SK-N-SH (cell line): ENCODE measurements at regions not wholly inside any gene's neighbourhood (a gene's known extent, or its start where the extent isn't known, plus 50 kb on each side); places are given as distances from the start of the nearest gene placed in this dataset.

Experiments used
- CTCF ChIA-PET: fragments of 300-600, 350-600 bp; formaldehyde crosslinking; extraction: SDS; loops from one replicate; lab custom pipeline; 2021; lab: Yijun Ruan, JAX
- POLR2A ChIA-PET: fragments of 350-600 bp; sonication (Branson Sonifier 250); formaldehyde crosslinking; extraction: SDS; loops from one replicate; lab custom pipeline; 2020; ENCODE audit warnings: antibody characterized with exemption, inconsistent platforms; lab: Yijun Ruan, JAX
- DNase-seq: peaks from one replicate; pipeline ENCODE4 v3.0.0; 2012
- H2AFZ ChIP-seq: fragments of 200-600 bp; sonication (generic); 2 replicates; pipeline ENCODE4 v1.8.1; 2016; ENCODE audit warnings: antibody characterized with exemption, mild to moderate bottlenecking, low read depth
- H3F3A ChIP-seq: fragments of 200-600 bp; sonication (generic); replicated peaks from 2 replicates; pipeline ENCODE3; 2016; ENCODE audit warnings: antibody characterized with exemption, mild to moderate bottlenecking; ENCODE audit not compliant: insufficient read depth
- H3K27ac ChIP-seq, 2 experiments: fragments of 200-500 bp in 1 of 2; fragments of 200-600 bp in 1 of 2; sonication (Bioruptor generic) in 1 of 2; sonication (generic), shearing (Covaris generic) in 1 of 2; 2 replicates each; pipeline versions ENCODE4 v1.5.1 to v1.6.1; 2014 to 2016; ENCODE audit warnings: low read depth in 2 of 2, inconsistent platforms in 1 of 2, low read length in 1 of 2, mild to moderate bottlenecking in 1 of 2, mixed read lengths in 1 of 2
- H3K27me3 ChIP-seq: fragments of 200-600 bp; sonication (generic), shearing (Covaris generic); 2 replicates; pipeline ENCODE4 v1.6.1; 2016; ENCODE audit warnings: mixed run types; ENCODE audit not compliant: insufficient read depth
- H3K36me3 ChIP-seq, 2 experiments: fragments of 200-500 bp in 1 of 2; fragments of 200-600 bp in 1 of 2; sonication (Bioruptor generic) in 1 of 2; sonication (generic) in 1 of 2; replicated peaks in 1 of 2; 2 replicates each; pipeline versions ENCODE3 to v1.5.1; 2014 to 2016; ENCODE audit warnings: low read length in 1 of 2, mild to moderate bottlenecking in 1 of 2; ENCODE audit not compliant: insufficient read depth in 2 of 2, control insufficient read depth in 1 of 2
- H3K4me1 ChIP-seq, 2 experiments: fragments of 200-500 bp in 1 of 2; fragments of 200-600 bp in 1 of 2; sonication (Bioruptor generic) in 1 of 2; sonication (generic), shearing (Covaris generic) in 1 of 2; 2 replicates each; pipeline versions ENCODE4 v1.5.1 to v1.6.1; 2014 to 2016; ENCODE audit warnings: low read depth in 1 of 2, low read length in 1 of 2, mixed run types in 1 of 2; ENCODE audit not compliant: insufficient read depth in 2 of 2, control insufficient read depth in 1 of 2
- H3K4me2 ChIP-seq: fragments of 200-600 bp; sonication (generic), shearing (Covaris generic); 2 replicates; pipeline ENCODE4 v1.6.1; 2017; ENCODE audit warnings: mixed run types
- H3K4me3 ChIP-seq, 2 experiments: fragments of 200-500 bp in 1 of 2; fragments of 200-600 bp in 1 of 2; sonication (Bioruptor generic) in 1 of 2; sonication (generic), shearing (Covaris generic) in 1 of 2; 2 replicates each; pipeline versions ENCODE4 v1.5.1 to v1.8.1; 2014 to 2016; ENCODE audit warnings: low read depth in 2 of 2, inconsistent platforms in 1 of 2, low read length in 1 of 2, mild to moderate bottlenecking in 1 of 2, mixed read lengths in 1 of 2, moderate library complexity in 1 of 2
- H3K79me2 ChIP-seq: fragments of 200-600 bp; sonication (generic); 2 replicates; pipeline ENCODE4 v1.8.1; 2017; ENCODE audit warnings: mild to moderate bottlenecking; ENCODE audit not compliant: insufficient read depth
- H3K9ac ChIP-seq: fragments of 200-600 bp; sonication (generic); 2 replicates; pipeline ENCODE4 v1.6.1; 2017; ENCODE audit warnings: mixed run types
- H3K9me2 ChIP-seq: fragments of 200-600 bp; sonication (generic); 2 replicates; pipeline ENCODE4 v1.6.1; 2017; ENCODE audit warnings: mixed run types
- H3K9me3 ChIP-seq: fragments of 200-600 bp; sonication (generic); 2 replicates; pipeline ENCODE4 v1.6.1; 2017; ENCODE audit warnings: mixed run types, mild to moderate bottlenecking, moderate library complexity
- H4K20me1 ChIP-seq: fragments of 200-600 bp; sonication (generic); 2 replicates; pipeline ENCODE4 v1.6.1; 2017; ENCODE audit warnings: mild to moderate bottlenecking, mixed run types; ENCODE audit not compliant: insufficient read depth
- CHD2 ChIP-seq: fragments of 150-350 bp; IDR thresholded peaks from 2 replicates; pipeline ENCODE4 v1.6.1; 2018; ENCODE audit warnings: low read length; ENCODE audit not compliant: partially characterized antibody
- ELF1 ChIP-seq: IDR thresholded peaks from 2 replicates; pipeline ENCODE4 v1.4.0; 2012
- EP300 ChIP-seq, 2 experiments: IDR thresholded peaks; 2 replicates each; pipeline versions ENCODE4 v1.4.0 to v1.6.1; 2012; ENCODE audit warnings: borderline replicate concordance in 1 of 2, low read depth in 1 of 2, low read length in 1 of 2
- EZH2phosphoT487 ChIP-seq: fragments of 200-600 bp; sonication (generic); IDR thresholded peaks from 2 replicates; pipeline ENCODE4 v1.6.1; 2017; ENCODE audit warnings: low read depth, mixed run types, mild to moderate bottlenecking, antibody characterized with exemption, moderate library complexity, borderline replicate concordance
- FOSL2 ChIP-seq: IDR thresholded peaks from 2 replicates; pipeline ENCODE4 v1.4.0; 2012; ENCODE audit warnings: low read depth, mild to moderate bottlenecking, moderate library complexity, borderline replicate concordance
- FOXJ3 ChIP-seq: sonication (generic); formaldehyde crosslinking; IDR thresholded peaks from 2 replicates; pipeline ENCODE4 v1.5.1; 2020; ENCODE audit warnings: mild to moderate bottlenecking, missing genetic modification reagents
- FOXM1 ChIP-seq: IDR thresholded peaks from 2 replicates; pipeline ENCODE4 v1.4.0; 2012; ENCODE audit warnings: low read depth, mild to moderate bottlenecking
- GATA2 ChIP-seq: sonication (generic); formaldehyde crosslinking; IDR thresholded peaks from 2 replicates; pipeline ENCODE4 v1.5.0; 2020; ENCODE audit warnings: mild to moderate bottlenecking, missing genetic modification reagents
- MAX ChIP-seq: IDR thresholded peaks from 2 replicates; pipeline ENCODE4 v1.4.0; 2012; ENCODE audit warnings: low read depth
- MEF2A ChIP-seq: IDR thresholded peaks from 2 replicates; pipeline ENCODE4 v1.4.0; 2012; ENCODE audit warnings: low read depth, borderline replicate concordance
- MXI1 ChIP-seq: IDR thresholded peaks from 2 replicates; pipeline ENCODE4 v1.6.1; 2012; ENCODE audit warnings: mild to moderate bottlenecking, low read depth, low read length, improper control_type of control experiment
- NFIC ChIP-seq: IDR thresholded peaks from 2 replicates; pipeline ENCODE4 v1.4.0; 2012; ENCODE audit warnings: borderline replicate concordance
- NRF1 ChIP-seq: IDR thresholded peaks from 2 replicates; pipeline ENCODE4 v1.6.1; 2012; ENCODE audit warnings: low read depth, mild to moderate bottlenecking, low read length
- POLR2AphosphoS5 ChIP-seq: IDR thresholded peaks from 2 replicates; pipeline ENCODE4 v1.6.1; 2012; ENCODE audit warnings: low read depth, low read length
- RAD21 ChIP-seq: IDR thresholded peaks from 2 replicates; pipeline ENCODE4 v1.6.1; 2012; ENCODE audit warnings: mild to moderate bottlenecking, low read length
- RFX5 ChIP-seq: IDR thresholded peaks from 2 replicates; pipeline ENCODE4 v1.6.1; 2012; ENCODE audit warnings: mild to moderate bottlenecking, improper control_type of control experiment, low read length
- RXRA ChIP-seq: IDR thresholded peaks from 2 replicates; pipeline ENCODE4 v1.4.0; 2012; ENCODE audit warnings: low read depth, mild to moderate bottlenecking, borderline replicate concordance
- SIN3A ChIP-seq: IDR thresholded peaks from 2 replicates; pipeline ENCODE4 v1.6.1; 2012; ENCODE audit warnings: low read depth, mild to moderate bottlenecking, low read length, moderate library complexity, borderline replicate concordance
- SMC3 ChIP-seq: IDR thresholded peaks from 2 replicates; pipeline ENCODE4 v1.6.1; 2012; ENCODE audit warnings: low read depth, low read length, improper control_type of control experiment
- TAF1 ChIP-seq: IDR thresholded peaks from 2 replicates; pipeline ENCODE4 v1.6.1; 2012; ENCODE audit warnings: low read depth, mild to moderate bottlenecking, low read length, moderate library complexity, borderline replicate concordance
- TCF12 ChIP-seq: IDR thresholded peaks from 2 replicates; pipeline ENCODE4 v1.4.0; 2012
- TEAD4 ChIP-seq: IDR thresholded peaks from 2 replicates; pipeline ENCODE4 v1.4.0; 2012; ENCODE audit warnings: mild to moderate bottlenecking, borderline replicate concordance; ENCODE audit not compliant: insufficient read depth
- YY1 ChIP-seq: IDR thresholded peaks from 2 replicates; pipeline ENCODE4 v1.4.0; 2012; ENCODE audit warnings: low read depth, mild to moderate bottlenecking
- WGBS: methylation state at CpG from one replicate; pipeline ENCODE4 v1.1.6; 2017; ENCODE audit warnings: low lambda C conversion rate; 5-methylcytosine and 5-hydroxymethylcytosine counted together
- TF ChIP-seq, protein P1 (sequence below): fragments of 150-350 bp; IDR thresholded peaks from 2 replicates; pipeline ENCODE4 v1.6.1; 2016; ENCODE audit warnings: mild to moderate bottlenecking, low read depth, low read length
- TF ChIP-seq, protein P2 (sequence below): IDR thresholded peaks from 2 replicates; pipeline ENCODE4; 2012
- TF ChIP-seq, protein P3 (sequence below): fragments of 200-600 bp; sonication (generic); IDR thresholded peaks from 2 replicates; pipeline ENCODE4 v1.6.1; 2017; ENCODE audit warnings: antibody characterized with exemption, mild to moderate bottlenecking, moderate library complexity
- TF ChIP-seq, protein P4 (sequence below): IDR thresholded peaks from 2 replicates; pipeline ENCODE4 v1.4.0; 2012; ENCODE audit warnings: low read depth, borderline replicate concordance
- TF ChIP-seq, protein P5 (sequence below): fragments of 150-350 bp; IDR thresholded peaks from 2 replicates; pipeline ENCODE4 v1.6.1; 2017; ENCODE audit warnings: antibody characterized with exemption, low read length, low read depth, borderline replicate concordance

- no peaks in the 10 kb centered on the region for H3F3A ChIP-seq
- no peaks in the 10 kb centered on the region for H3K79me2 ChIP-seq
- H3K9ac ChIP-seq = 0 out of 2 replicates have a peak overlapping the region, but pooled peaks have one; percentile 21
- H3K27ac ChIP-seq = peak overlapping the region; percentile 56 to 69; a peak in 3 of 4 replicates
- H3K4me1 ChIP-seq = peaks cover 6 to 33% of the 10 kb centered on the region in 2 experiments; a peak in 3 of 4 replicates
- no peaks in the 10 kb centered on the region for H4K20me1 ChIP-seq
- ChIA-PET CTCF (interaction anchor here (1.3 kb wide), 1 partner anchor 12 kb away, joined by 3 read pairs; no protein-coding TSS in a partner anchor), POLR2A (interaction anchor here (0.7 kb wide), 1 partner anchor 73 kb away, joined by 3 read pairs; no protein-coding TSS in a partner anchor)
- peak overlapping the region; percentile 47 for H3K4me2 ChIP-seq
- no peak overlapping the region for H3K4me3 ChIP-seq
- no peaks in the 10 kb centered on the region for H3K9me3 ChIP-seq
- no peak for DNase-seq
- WGBS = 6% methylated on average over 4 of the region's 4 CpGs
- no peaks in the 10 kb centered on the region for H3K27me3 ChIP-seq
- no peaks in the 10 kb centered on the region for H3K36me3 ChIP-seq
- H3K9me2 ChIP-seq = no peaks in the 10 kb centered on the region
- H2AFZ ChIP-seq = no peak overlapping the region
- TF ChIP-seq, protein P1, sequence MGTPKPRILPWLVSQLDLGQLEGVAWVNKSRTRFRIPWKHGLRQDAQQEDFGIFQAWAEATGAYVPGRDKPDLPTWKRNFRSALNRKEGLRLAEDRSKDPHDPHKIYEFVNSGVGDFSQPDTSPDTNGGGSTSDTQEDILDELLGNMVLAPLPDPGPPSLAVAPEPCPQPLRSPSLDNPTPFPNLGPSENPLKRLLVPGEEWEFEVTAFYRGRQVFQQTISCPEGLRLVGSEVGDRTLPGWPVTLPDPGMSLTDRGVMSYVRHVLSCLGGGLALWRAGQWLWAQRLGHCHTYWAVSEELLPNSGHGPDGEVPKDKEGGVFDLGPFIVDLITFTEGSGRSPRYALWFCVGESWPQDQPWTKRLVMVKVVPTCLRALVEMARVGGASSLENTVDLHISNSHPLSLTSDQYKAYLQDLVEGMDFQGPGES = no peak
- TF ChIP-seq, protein P2, sequence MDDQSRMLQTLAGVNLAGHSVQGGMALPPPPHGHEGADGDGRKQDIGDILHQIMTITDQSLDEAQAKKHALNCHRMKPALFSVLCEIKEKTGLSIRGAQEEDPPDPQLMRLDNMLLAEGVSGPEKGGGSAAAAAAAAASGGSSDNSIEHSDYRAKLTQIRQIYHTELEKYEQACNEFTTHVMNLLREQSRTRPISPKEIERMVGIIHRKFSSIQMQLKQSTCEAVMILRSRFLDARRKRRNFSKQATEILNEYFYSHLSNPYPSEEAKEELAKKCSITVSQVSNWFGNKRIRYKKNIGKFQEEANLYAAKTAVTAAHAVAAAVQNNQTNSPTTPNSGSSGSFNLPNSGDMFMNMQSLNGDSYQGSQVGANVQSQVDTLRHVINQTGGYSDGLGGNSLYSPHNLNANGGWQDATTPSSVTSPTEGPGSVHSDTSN = peak; percentile 67
- TF ChIP-seq RFX5 = no peak
- TF ChIP-seq SMC3 = no peak
- no peak for TF ChIP-seq TAF1
- TF ChIP-seq RXRA = peak; percentile 93
- peak; percentile 37 to 89; a peak in 3 of 4 replicates for TF ChIP-seq EP300 (IDR thresholded peaks at IDR 0.05; ENCODE audit: borderline replicate concordance in 1 of 2, low read depth in 1 of 2, low read length in 1 of 2)
- TF ChIP-seq, protein P3, sequence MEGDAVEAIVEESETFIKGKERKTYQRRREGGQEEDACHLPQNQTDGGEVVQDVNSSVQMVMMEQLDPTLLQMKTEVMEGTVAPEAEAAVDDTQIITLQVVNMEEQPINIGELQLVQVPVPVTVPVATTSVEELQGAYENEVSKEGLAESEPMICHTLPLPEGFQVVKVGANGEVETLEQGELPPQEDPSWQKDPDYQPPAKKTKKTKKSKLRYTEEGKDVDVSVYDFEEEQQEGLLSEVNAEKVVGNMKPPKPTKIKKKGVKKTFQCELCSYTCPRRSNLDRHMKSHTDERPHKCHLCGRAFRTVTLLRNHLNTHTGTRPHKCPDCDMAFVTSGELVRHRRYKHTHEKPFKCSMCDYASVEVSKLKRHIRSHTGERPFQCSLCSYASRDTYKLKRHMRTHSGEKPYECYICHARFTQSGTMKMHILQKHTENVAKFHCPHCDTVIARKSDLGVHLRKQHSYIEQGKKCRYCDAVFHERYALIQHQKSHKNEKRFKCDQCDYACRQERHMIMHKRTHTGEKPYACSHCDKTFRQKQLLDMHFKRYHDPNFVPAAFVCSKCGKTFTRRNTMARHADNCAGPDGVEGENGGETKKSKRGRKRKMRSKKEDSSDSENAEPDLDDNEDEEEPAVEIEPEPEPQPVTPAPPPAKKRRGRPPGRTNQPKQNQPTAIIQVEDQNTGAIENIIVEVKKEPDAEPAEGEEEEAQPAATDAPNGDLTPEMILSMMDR = no peak
- TF ChIP-seq CHD2 = no peak
- TF ChIP-seq, protein P4, sequence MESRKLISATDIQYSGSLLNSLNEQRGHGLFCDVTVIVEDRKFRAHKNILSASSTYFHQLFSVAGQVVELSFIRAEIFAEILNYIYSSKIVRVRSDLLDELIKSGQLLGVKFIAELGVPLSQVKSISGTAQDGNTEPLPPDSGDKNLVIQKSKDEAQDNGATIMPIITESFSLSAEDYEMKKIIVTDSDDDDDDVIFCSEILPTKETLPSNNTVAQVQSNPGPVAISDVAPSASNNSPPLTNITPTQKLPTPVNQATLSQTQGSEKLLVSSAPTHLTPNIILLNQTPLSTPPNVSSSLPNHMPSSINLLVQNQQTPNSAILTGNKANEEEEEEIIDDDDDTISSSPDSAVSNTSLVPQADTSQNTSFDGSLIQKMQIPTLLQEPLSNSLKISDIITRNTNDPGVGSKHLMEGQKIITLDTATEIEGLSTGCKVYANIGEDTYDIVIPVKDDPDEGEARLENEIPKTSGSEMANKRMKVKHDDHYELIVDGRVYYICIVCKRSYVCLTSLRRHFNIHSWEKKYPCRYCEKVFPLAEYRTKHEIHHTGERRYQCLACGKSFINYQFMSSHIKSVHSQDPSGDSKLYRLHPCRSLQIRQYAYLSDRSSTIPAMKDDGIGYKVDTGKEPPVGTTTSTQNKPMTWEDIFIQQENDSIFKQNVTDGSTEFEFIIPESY = peak; percentile 52; the same call in 1 of the 2 replicates
- no peak for TF ChIP-seq GATA2
- no peak; the same call in 1 of the 2 replicates for TF ChIP-seq ELF1
- peak; percentile 86 for TF ChIP-seq FOSL2
- no peak for TF ChIP-seq MAX
- no peak for TF ChIP-seq NRF1
- no peak for TF ChIP-seq MEF2A
- peak; percentile 98 for TF ChIP-seq NFIC
- TF ChIP-seq EZH2phosphoT487 = no peak
- peak; percentile 97 for TF ChIP-seq TEAD4
- TF ChIP-seq RAD21 = no peak
- peak; percentile 60; the same call in 1 of the 2 replicates for TF ChIP-seq POLR2AphosphoS5
- no peak for TF ChIP-seq FOXJ3
- 0 out of 2 replicates have a peak, but pooled peaks have one; percentile 48 for TF ChIP-seq SIN3A
- TF ChIP-seq TCF12 = peak; percentile 97
- no peak; the same call in 1 of the 2 replicates for TF ChIP-seq FOXM1
- TF ChIP-seq MXI1 = no peak
- TF ChIP-seq YY1 = no peak
- TF ChIP-seq, protein P5, sequence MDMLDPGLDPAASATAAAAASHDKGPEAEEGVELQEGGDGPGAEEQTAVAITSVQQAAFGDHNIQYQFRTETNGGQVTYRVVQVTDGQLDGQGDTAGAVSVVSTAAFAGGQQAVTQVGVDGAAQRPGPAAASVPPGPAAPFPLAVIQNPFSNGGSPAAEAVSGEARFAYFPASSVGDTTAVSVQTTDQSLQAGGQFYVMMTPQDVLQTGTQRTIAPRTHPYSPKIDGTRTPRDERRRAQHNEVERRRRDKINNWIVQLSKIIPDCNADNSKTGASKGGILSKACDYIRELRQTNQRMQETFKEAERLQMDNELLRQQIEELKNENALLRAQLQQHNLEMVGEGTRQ = no peak
Measured at GRCh38 chr2:7191932-7192331, 274.7 kb downstream of the RNF144A start.
